ENCODE measurements at regions not wholly inside any gene's neighbourhood (a gene's known extent, or its start where the extent isn't known, plus 50 kb on each side); places are given as distances from the start of the nearest gene placed in this dataset.
"Not testable (repeated sequence)": the region's sequence is repeated elsewhere in the genome, so short reads cannot be mapped to it uniquely, and the experiment has no call there.

GRCh38 chr16:24624102-24624501 is 84.7 kb downstream of the RBBP6 start:
- no peak for DNase-seq (ENCODE audit: low spot score)

GRCh38 chr16:24626256-24626655 is 86.9 kb downstream of the RBBP6 start:
- no peak for DNase-seq (ENCODE audit: low spot score)

- no peak for DNase-seq (ENCODE audit: low spot score)
Measured at GRCh38 chr16:24634919-24635318, 94.5 kb upstream of the TNRC6A start.

GRCh38 chr16:24635900-24636610 is 93.4 kb upstream of the TNRC6A start:
- peak; percentile 87 for DNase-seq (ENCODE audit: low spot score)

- DNase-seq (ENCODE audit: low spot score): no peak
Measured at GRCh38 chr16:24639769-24640168, 89.7 kb upstream of the TNRC6A start.

- DNase-seq (ENCODE audit: low spot score): no peak
Measured at GRCh38 chr16:24643489-24643888, 86.0 kb upstream of the TNRC6A start.

GRCh38 chr16:24645739-24646645 is 83.5 kb upstream of the TNRC6A start:
- peak; percentile 99 for DNase-seq (ENCODE audit: low spot score)

- no peak for DNase-seq (ENCODE audit: low spot score)
Measured at GRCh38 chr16:24646646-24646995, 82.8 kb upstream of the TNRC6A start.

GRCh38 chr16:24652209-24652712 is 77.2 kb upstream of the TNRC6A start:
- DNase-seq (ENCODE audit: low spot score): no peak

GRCh38 chr16:24652803-24653202 is 76.6 kb upstream of the TNRC6A start:
- DNase-seq (ENCODE audit: low spot score): no peak

GRCh38 chr16:24653725-24654124 is 75.7 kb upstream of the TNRC6A start:
- DNase-seq (ENCODE audit: low spot score): no peak

GRCh38 chr16:24665942-24666341 is 63.5 kb upstream of the TNRC6A start:
- DNase-seq (ENCODE audit: low spot score): not testable (repeated sequence)

GRCh38 chr16:24667244-24667764 is 62.1 kb upstream of the TNRC6A start:
- no peak for DNase-seq (ENCODE audit: low spot score)

GRCh38 chr16:24668481-24669061 is 60.9 kb upstream of the TNRC6A start:
- peak; percentile 60 for DNase-seq (ENCODE audit: low spot score)

GRCh38 chr16:24670623-24671454 is 58.6 kb upstream of the TNRC6A start:
- peak; percentile 89 for DNase-seq (ENCODE audit: low spot score)

- DNase-seq (ENCODE audit: low spot score): no peak
Measured at GRCh38 chr16:24671455-24671954, 57.9 kb upstream of the TNRC6A start.

- no peak for DNase-seq (ENCODE audit: low spot score)
Measured at GRCh38 chr16:24673155-24673554, 56.3 kb upstream of the TNRC6A start.

- DNase-seq (ENCODE audit: low spot score): no peak
Measured at GRCh38 chr16:24674877-24675276, 54.6 kb upstream of the TNRC6A start.

GRCh38 chr16:24677388-24677787 is 52.1 kb upstream of the TNRC6A start:
- no peak for DNase-seq (ENCODE audit: low spot score)
